Cardiac septum (tissue), 1 donor: ENCODE measurements at regions not wholly inside any gene's neighbourhood (a gene's known extent, or its start where the extent isn't known, plus 50 kb on each side); places are given as distances from the start of the nearest gene placed in this dataset.

Experiments
- DNase-seq: peaks from one replicate; pipeline ENCODE4 v3.0.0-alpha.2; 2020; ENCODE audit warnings: low spot score
- intact Hi-C: fragments of 100-400 bp; cut with DNase I; formaldehyde crosslinking; loops from one replicate; pipeline ENCODE4 v1.14.0; 2022
- donor health status: DM: no; HTN: no; CAD: no.

DNA sequence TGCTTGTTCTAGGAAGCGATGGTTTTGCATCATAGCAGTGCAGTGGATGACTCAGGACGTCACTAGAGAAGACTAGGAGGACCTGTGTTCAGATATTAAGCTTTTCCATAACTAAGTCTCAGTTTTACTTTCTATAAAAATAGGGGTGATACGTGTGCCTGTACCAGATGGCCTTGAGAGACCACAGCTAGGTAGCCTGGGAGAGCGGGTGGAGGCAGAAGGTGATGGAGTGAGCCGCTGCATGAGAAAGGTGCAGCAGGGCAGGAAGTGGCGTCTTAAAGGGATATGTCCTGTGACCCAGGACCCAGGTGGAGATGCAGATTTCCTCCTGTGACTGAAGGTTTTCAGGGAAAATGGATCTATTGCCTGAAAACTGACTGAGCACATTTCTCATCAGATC is 304.9 kb downstream of the CDC14C start:
- intact Hi-C loops, result no loop called here
- no peak for DNase-seq

DNA sequence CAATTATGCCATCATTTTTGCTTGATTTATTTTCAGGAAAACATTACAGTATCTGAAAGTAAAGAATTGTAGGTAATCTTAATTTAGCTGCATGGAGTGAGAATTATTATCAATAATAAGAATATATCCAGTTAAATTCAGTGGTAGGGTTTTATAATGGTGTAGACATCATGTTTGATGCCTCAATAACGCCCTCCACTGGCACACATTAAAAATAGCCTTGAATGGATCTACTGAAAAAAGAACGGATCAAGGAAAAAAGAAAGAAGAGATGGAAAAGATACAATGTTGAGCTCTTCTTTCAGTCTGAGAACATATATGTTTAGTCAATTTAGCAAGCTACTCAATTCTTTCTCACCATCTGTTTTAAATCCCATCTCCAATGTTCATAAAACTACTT is 319.2 kb downstream of the CDC14C start:
- intact Hi-C loops, result no loop called here
- DNase-seq, result no peak

DNA sequence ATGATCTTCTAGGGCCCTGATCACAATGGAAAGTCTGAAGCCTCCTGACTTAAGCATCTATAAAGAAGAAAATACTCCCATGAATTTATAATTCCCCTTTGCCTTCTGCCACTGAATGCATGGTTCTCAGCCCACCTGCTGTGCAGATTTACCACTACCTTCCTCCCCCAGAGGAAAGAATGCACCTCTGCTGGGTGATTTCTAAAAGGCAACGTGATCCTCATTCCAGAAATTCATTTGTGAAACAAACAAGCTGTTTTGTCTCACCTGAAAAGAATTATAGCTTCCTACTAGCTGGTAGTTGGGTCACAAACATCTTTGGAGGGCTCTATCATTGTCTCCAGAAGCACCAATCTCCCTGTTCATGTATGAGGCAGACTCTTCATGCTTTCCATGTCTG is 320.2 kb downstream of the CDC14C start:
- intact Hi-C loops, result no loop called here

DNA sequence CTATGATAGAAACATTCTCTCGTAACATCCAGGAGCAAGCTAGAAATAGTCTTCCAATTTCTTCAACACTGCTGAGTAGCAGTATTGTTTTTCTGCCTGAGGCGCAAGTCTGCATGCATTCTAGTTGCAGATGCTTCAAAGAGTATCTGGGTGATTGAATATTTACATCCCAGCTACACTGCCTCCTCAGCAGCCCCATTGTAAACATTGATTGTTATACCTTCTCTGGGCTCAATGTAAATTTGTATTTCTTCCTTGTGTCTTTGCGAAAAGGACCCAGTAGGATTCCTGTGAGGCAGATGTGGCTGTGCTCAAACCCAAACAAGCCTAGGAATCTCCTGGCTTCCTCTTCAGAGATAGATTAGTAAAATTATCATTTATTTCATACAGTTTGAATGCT is 320.7 kb downstream of the CDC14C start:
- DNase-seq, result no peak
- intact Hi-C loops, result no loop called here

More for the DNA sequence above, 320.2 kb downstream of the CDC14C start:
- no peak for DNase-seq

DNA sequence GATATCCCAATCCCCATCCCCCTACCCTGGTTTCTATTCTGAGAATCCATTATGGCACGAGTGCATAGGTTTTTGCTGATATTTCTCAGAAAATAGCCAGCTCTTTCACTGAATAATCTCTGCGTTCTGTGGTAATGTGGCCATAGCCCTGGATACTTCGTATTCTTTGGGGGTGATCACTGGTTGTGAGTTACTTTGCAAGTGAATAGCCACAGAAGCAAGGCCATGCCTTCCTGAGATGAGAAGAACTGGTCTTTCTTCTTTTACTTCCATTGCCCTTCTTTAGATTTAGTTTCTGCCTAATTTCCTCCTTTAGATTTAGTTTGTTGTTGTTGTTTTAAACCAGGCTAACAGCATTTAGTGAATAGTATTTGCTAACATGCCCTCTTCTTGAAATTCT is 323.4 kb downstream of the CDC14C start:
- DNase-seq, result no peak
- intact Hi-C loops, result no loop called here

DNA sequence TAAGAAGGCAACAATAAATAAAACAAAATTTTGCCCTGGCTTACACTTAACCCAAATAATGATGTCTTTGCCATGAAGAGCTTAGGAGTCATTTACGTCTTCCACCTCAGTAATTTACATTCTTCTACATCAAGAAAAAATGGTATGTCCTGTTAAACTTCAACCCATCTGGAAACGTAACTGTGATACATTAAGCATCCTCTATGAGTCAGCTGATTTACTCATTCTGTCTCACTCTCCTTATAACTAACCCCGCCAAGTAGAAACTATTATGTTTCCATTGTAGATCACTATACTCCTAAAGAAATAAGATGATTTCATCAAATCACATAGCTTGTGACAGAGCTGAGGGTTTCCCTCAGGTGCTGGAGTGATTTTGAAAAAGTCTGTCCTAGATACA is 330.7 kb downstream of the CDC14C start:
- intact Hi-C loops, result no loop called here
- DNase-seq, result no peak

DNA sequence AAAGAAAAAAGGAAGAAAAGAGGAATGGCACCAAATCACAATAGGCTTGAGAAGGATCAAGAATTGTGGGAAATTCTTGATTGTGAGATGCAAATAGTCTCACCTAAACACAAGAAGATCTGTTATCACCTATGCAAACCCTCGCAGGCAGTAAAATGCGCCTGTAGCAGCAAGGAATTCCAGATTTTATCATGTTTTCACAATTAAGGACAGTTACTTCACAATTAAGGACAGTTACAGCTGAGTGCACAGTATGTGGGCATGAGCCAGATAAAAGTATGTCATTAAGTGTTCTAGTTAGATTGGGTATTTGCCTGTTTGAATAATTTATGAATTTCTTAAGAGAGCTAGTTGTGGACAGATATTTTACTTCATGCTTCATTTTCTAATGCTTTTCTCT is 336.2 kb downstream of the CDC14C start:
- intact Hi-C loops, result no loop called here
- no peak for DNase-seq

DNA sequence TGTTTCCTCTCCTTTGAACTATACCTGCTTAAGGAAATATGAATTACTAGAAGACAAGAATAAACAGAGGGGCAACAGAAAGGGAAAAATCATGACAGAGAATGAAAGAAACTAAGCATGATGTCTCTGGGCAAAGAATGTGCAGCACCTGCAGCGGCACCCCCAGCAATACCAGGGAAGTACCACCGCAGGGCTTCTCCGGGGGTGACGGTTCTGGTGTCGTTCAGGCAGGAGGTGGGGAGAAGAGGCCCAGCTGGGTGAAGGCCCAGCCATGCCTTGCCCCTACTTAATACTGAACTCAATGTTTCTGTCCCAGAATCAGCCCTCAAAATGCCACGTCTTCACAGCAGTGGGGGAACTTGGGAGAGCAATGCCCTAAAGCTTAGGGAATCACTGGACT is 337.6 kb downstream of the CDC14C start:
- DNase-seq, result no peak
- intact Hi-C loops, result no loop called here

DNA sequence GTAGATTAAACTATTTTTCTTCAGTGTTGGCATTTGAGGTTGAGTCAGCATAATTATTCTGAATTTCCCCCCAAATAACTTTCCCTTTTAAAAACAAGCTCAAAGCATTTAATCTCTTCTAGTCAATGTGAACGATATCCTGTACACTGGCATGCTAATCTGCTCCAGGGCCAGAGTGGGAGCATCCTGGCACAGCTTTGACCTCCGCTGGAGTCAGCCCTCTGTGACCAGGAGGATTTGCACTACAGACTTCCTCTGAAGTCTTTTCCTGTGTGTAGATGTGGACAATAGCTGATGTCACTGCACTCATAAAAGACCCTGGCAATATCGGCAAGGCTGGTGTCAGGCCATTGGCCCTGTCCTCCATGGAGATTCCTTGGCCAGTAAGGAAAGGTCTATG is 340.2 kb downstream of the CDC14C start:
- intact Hi-C loops, result no loop called here
- DNase-seq, result no peak

DNA sequence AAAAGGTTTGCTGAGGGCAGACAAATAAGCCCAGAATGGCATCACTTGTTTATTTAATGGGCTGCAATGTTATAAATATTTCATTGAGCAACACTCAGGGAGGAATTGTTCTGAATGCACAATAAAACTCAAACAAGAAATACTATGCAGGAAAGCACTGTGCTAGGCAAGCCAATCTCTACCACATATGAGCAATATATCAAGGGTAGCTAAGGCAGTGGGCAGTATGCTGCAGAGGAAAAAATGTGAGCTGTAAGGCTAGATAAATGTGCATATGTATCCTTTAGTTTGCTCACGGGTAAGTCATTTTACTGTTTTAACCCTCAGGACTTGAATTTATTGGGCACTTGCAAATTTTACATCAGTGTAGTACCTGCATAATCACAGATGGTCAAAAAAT is 349.6 kb downstream of the CDC14C start:
- DNase-seq, result no peak
- intact Hi-C loops, result no loop called here

DNA sequence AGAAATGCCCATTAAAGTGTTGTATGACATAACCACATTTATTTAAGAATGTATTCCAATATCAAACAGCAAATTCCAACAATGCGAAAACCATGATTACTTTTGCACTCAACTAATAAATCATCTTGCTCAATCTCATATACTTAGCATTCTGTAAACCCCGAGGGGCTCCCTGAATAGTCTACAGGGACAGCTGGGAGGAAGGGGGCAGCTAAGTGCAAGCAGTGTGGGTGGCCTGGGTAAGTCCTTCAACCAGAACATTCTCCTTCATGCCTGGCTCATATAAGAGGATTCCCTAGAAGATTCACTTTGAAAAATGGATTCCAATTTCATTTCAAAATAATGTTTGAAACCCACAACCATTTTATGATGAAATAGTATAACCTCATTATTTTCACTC is 355.5 kb downstream of the CDC14C start:
- intact Hi-C loops, result no loop called here
- no peak for DNase-seq

DNA sequence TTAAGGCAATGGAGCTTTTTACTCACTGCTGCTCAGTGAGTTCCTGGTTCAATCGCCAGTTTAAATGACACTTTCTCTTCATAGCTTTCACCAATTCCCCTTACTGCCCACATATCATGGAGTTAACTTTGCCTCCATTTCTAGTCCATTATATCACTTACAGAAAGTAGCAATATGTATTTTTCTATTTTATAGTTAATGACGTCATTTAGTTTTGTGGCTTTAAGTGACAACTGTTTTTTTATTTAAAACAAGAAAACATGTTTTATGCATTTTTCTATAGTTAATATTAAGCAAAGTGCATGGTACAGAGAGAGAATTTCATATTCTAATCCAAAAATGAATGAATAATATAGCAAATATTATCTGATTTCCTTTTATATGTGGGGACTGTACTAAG is 363.3 kb downstream of the CDC14C start:
- DNase-seq, result no peak
- intact Hi-C loops, result no loop called here

DNA sequence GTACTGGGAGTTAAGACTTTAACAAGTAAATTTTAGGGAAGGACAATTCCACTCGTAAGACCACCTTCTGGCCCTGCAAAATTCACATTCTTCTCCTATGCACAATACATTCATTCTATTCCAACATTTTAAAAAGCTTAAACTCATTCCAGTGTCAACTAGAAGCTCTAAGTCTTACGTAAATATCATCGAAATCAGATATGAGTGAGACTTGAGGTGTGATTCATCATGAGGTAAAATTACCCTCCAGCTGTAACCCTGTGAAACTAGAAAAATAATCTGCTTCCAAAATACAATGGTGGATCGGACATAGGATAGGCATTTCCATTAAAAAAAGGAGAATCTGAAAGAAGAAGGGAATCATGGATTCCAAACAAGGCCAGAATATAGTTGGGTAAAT is 370.3 kb downstream of the CDC14C start:
- no peak for DNase-seq
- intact Hi-C loops, result no loop called here

DNA sequence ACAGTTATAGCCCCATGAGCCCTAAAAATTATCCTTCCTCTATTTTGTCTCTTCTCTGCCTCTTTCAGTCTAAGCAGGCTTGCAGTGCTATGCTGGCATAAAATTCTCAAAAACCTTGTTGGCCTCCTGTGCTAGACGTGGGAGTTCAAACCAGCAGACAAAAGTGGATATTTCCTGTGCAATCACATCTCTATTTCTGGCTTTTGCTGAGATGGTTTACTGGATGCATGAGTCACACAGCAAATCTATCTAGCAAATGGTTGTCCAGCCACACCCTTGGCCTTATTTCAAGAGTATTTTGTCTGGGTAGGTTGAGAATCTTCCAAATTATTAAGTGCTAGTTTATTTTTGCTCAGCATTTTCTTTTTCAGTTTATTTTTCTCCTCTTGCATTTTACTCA is 370.8 kb downstream of the CDC14C start:
- intact Hi-C loops, result no loop called here
- no peak for DNase-seq

DNA sequence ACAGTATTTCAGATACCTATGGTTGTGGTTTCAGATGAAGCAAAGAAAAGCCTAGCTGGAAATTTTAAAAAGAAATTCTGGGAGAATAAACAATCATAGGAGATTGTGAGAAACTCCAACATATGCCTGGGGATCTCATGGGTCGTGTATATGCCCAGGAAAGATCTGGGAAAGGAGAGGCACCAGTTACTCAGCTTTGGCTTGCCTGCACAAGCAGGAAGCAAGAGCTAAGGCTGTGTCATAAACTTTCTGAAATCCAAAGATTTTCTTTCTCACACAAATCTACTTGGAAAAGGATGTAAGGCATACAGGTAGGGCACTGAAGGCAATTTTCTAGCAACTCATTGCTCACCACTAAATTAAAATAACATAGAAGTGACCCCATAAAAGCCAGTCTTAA is 373.6 kb downstream of the CDC14C start:
- no peak for DNase-seq
- intact Hi-C loops, result no loop called here

DNA sequence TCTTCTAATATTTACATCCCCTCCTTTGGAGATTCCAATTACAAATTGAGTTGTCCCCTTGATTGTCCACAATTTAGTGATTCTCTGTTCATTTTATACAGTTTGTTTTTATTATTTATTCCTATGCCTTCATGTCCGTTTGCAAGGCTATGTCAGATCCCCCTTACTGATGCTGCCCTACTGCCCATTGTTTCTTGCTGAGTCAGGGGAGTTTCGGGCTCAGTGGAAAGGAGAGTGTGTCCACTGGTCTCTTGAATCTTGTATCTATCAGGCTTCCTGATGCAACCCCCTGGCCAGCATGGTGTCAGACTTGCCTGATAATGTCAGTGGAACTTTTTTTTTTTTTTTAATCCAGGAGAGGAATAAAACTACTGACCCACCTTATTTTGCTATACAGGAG is 384.4 kb downstream of the CDC14C start:
- intact Hi-C loops, result no loop called here
- DNase-seq, result no peak

DNA sequence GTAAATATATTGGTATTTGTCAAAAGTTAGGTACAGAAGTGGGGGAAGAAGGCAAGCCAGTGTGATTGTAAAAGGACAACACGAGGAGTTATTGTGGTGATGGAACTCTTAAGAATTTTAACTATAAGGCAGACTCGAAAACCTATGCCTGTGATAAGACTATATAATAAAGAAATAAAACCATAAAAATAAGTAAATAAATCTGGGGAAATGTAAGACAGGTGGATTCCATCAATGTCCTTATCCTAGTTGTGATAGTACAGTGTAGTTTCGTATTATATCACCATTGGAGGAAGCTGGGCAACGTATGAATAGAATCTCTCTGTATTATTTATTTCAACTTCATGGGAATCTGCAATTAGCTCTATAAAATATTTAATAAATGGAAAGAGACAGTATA is 395.7 kb downstream of the CDC14C start:
- intact Hi-C loops, result no loop called here
- DNase-seq, result no peak

DNA sequence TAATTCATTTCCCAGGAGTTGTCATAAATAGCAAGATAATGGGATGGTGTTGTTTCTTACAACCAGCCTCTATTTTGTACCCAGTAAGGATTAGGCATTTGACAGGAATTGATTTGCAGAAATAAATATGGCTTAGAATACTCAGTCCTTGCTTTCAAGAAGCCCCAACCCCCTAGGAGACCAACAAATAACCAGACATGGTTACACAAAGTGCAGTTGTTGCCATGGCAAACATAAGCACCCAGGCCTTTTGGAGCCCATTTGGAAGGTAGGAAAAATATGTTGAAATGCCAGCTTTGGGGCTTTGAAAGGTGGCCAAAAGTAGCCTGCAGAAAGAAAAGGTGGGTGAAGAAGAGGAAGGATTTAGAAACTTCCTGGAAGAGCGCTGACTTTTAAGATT is 397.5 kb downstream of the CDC14C start:
- intact Hi-C loops, result no loop called here
- DNase-seq, result no peak

DNA sequence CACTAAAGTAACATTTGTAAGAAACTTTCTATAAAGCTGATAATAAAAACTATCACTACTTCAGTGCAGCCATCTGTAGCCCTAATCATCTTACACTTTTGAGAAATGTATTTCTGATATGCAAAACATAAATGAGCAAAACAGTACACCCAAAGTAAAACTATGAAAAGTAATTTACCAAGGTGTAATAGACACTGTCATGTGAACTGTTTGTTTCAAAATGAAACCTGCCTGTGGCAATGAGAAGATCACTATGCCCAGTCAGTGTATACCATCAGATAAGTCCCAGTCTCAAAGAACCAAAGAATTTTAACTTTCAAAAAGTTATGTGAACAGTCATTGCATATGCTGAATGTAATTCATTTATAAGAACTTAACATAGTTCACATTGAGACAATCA is 398.1 kb downstream of the CDC14C start:
- DNase-seq, result no peak
- intact Hi-C loops, result no loop called here

DNA sequence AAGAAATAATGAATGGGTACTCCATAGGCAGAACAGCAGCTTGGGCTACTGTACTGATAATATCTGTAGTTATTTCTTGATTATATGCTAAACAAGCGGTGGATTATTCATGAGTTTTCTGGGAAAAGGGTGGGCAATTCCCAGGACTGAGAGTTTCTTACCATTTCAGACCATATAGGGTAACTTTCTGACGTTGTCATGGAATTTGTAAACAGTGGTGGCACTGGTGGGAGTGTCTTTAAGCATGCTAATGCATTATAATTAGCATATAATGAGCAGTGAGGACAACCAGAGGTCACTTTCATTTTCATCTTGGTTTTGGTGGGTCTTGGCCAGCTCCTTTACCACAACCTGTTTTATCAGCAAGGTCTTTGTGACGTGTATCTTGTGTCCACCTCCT is 399.7 kb downstream of the CDC14C start:
- DNase-seq, result no peak
- intact Hi-C loops, result no loop called here

DNA sequence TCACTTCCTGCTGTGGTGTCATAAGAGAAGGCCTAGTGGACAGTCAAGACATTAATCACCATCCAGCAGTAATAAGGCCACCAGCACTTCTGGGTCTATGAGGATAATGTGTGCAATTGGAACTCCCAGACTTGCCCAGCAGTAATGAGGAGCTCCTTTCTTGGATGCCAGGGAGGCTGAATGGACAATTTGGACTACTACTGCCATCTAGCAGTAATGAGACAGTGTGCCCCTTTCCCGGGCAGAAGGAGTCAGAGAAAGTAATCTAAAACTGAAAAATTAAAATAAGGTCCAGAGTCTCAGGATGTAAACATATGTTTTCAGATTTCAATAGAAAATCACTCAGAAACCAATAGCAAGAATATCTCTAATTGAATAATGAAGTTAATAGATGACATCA is 400.4 kb downstream of the CDC14C start:
- no peak for DNase-seq
- intact Hi-C loops, result no loop called here

DNA sequence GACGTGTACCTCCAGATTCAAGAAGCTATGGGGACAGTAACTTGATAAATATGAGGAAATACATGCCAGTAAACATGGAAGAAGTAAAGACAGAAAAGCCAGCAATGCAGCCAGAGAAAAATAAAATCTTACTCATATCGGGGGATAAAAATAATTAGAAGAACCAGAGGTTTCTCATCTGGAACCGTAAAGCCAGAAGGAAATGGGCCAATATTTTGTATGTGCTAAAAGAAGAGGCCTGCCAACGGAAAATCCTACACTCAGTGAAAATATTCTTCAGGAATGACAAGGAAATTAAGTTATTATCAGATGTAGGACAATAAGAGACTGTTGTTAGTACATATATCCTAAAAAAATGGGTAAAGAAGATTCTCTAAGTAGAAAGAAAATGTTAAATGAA is 401.2 kb downstream of the CDC14C start:
- no peak for DNase-seq
- intact Hi-C loops, result no loop called here

DNA sequence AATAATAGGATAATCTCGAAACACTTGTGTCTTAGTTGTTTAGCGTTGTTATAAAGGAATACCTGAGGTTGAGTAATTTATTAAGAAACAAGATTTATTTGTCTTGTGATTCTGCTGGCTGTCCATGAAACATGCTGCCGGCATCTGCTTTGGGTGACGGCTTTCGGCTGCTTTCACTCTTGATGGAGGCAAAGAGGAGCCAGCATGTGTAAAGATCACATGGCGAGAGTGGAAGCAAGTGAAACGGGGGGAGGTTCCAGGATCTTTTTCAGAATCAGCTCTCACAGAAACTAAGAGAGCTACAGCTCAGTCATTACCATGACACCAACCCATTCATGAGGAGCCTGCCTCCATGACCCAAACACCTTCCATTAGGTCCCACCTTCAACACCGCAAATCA is 402.8 kb downstream of the CDC14C start:
- intact Hi-C loops, result no loop called here

More for the DNA sequence above, 402.8 kb downstream of the CDC14C start:
- DNase-seq, result no peak
